Stimulated activated memory B cell treated with anti-CD40 and anti-IgM and Interleukin-4, amounts not matched to agents 10 μg/mL and 1 μg/mL and 100 μg/mL, for 72 hours (primary cell): ENCODE measurements at regions not wholly inside any gene's neighbourhood (a gene's known extent, or its start where the extent isn't known, plus 50 kb on each side); places are given as distances from the start of the nearest gene placed in this dataset.

Source experiments
- ATAC-seq: fragments of 150-1000 bp; cut with Tn5 transposase; 2 replicates; pipeline ENCODE4 v1.10.0; 2021
- H3K27ac Mint-ChIP-seq: one replicate; pipeline ENCODE4 v1.8.0; 2022; ENCODE audit warnings: mild to moderate bottlenecking, mixed read lengths
- H3K27me3 Mint-ChIP-seq: one replicate; pipeline ENCODE4 v1.8.0; 2022; ENCODE audit warnings: mixed read lengths
- H3K36me3 Mint-ChIP-seq: one replicate; pipeline ENCODE4 v1.8.0; 2022; ENCODE audit warnings: mixed read lengths
- H3K4me1 Mint-ChIP-seq: one replicate; pipeline ENCODE4 v1.8.0; 2022; ENCODE audit warnings: mixed read lengths
- H3K4me3 Mint-ChIP-seq: one replicate; pipeline ENCODE4 v1.8.0; 2022; ENCODE audit warnings: mild to moderate bottlenecking, moderate library complexity, mixed read lengths
- H3K9me3 Mint-ChIP-seq: one replicate; pipeline ENCODE4 v1.8.0; 2022; ENCODE audit warnings: mixed read lengths

- Mint-ChIP-seq H3K4me3 (no peak overlapping the region), H3K36me3 (peaks cover 9% of the 10 kb centered on the region), H3K9me3 (no peaks in the 10 kb centered on the region), H3K27ac (no peak overlapping the region), H3K4me1 (peaks cover 17% of the 10 kb centered on the region), H3K27me3 (peaks cover 8% of the 10 kb centered on the region)
- ATAC-seq: no peak
Measured at GRCh38 chr2:144190908-144191605, 328.9 kb downstream of the ZEB2 start.

- Mint-ChIP-seq H3K4me1 (peaks cover 30% of the 10 kb centered on the region), H3K27ac (peak overlapping the region; percentile 74), H3K9me3 (no peaks in the 10 kb centered on the region), H3K36me3 (peaks cover 16% of the 10 kb centered on the region), H3K27me3 (peaks cover 8% of the 10 kb centered on the region), H3K4me3 (peak overlapping the region; percentile 67)
- ATAC-seq: peak; percentile 100
Measured at GRCh38 chr2:144183727-144184126, 336.2 kb downstream of the ZEB2 start.

DNA sequence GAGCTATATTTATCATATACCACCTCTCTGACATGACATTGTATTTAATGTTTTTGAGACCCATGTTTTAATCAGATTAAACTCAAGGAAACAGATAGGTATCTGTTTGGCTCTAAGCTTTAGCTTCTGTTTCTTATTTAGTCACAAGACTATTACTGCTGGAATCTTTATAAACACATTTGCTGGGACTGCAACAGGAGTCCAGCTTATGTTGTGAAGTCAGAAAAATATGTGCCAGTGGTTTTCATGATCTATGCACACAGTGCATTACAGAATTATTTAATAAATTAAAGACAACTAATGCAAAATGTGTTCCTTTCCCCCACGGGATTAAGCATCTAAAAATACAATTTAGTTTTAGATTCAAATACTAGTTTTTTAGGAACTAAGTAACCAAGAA is 338.9 kb downstream of the ZEB2 start:
- no peaks in the 10 kb centered on the region for H3K9me3 Mint-ChIP-seq
- H3K4me3 Mint-ChIP-seq: no peak overlapping the region
- no peak for ATAC-seq
- H3K27me3 Mint-ChIP-seq: no peaks in the 10 kb centered on the region
- H3K4me1 Mint-ChIP-seq: peaks cover 20% of the 10 kb centered on the region
- peaks cover 20% of the 10 kb centered on the region for H3K36me3 Mint-ChIP-seq
- H3K27ac Mint-ChIP-seq: no peak overlapping the region

DNA sequence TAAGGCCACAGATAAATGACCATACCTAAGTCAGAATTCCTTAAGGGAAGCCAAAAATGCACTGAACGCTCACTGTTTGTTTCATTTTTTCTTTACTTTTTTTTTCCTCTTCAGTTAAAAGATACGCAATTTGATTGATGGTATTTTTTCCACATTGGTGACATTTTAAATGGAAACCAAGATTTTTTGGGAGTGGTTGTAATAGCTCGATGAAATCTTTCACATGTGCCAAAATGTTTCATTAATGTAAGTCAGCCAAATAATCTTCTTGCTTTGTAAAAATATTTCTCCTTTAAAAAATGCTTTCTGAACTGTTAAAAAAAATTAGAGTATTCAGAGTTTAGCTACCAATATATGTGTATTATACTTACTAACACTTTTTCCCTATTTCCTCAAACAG is 339.8 kb downstream of the ZEB2 start:
- peaks cover 12% of the 10 kb centered on the region for H3K4me1 Mint-ChIP-seq
- H3K36me3 Mint-ChIP-seq: peaks cover 22% of the 10 kb centered on the region
- H3K27ac Mint-ChIP-seq: no peak overlapping the region
- H3K27me3 Mint-ChIP-seq: no peaks in the 10 kb centered on the region
- H3K9me3 Mint-ChIP-seq: no peaks in the 10 kb centered on the region
- ATAC-seq: no peak
- no peak overlapping the region for H3K4me3 Mint-ChIP-seq

DNA sequence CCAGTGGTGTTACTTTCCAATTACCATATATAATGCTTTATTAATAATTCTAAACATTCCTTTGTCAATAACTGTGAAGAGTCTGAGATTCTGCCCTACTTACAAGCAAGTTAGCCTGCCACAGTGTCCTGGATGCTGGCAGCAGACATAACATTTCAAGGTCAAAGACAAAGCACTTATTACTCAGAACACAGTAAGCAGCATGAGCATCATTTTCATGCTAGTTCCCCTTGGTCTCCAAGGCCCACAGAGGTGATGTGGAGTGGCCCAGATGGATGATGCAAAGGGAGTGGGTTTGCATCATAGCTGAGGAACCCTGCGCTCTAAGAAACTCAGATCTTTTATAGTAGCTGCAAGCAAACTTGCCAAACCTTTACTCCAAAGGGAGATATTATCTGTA is 349.7 kb downstream of the ZEB2 start:
- Mint-ChIP-seq H3K27ac (no peak overlapping the region), H3K4me1 (no peaks in the 10 kb centered on the region), H3K36me3 (peaks cover 24% of the 10 kb centered on the region), H3K27me3 (no peaks in the 10 kb centered on the region), H3K9me3 (peaks cover 4% of the 10 kb centered on the region), H3K4me3 (no peak overlapping the region)
- no peak for ATAC-seq

DNA sequence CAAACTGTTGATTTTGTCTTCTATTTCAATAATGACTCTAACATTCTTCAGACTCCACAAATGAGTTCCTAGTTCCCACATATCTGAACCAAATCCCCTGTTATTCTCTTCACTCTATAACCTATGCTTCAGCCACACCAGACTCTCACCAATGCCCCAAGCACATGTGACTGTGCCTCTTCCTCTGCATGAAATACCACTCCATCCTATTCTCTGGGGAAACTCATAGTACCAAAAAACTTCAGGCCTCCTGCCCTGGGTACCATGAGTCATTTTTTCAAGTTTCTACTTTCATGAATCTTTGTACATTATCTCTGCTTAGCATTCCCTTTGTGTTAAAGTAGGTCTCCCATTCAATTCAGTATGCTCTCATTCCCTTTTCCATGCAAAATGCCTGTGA is 353.2 kb downstream of the ZEB2 start:
- H3K4me3 Mint-ChIP-seq: no peak overlapping the region
- peaks cover 7% of the 10 kb centered on the region for H3K4me1 Mint-ChIP-seq
- ATAC-seq: no peak
- H3K27ac Mint-ChIP-seq: no peak overlapping the region
- H3K36me3 Mint-ChIP-seq: no peaks in the 10 kb centered on the region
- H3K27me3 Mint-ChIP-seq: no peaks in the 10 kb centered on the region
- no peaks in the 10 kb centered on the region for H3K9me3 Mint-ChIP-seq

DNA sequence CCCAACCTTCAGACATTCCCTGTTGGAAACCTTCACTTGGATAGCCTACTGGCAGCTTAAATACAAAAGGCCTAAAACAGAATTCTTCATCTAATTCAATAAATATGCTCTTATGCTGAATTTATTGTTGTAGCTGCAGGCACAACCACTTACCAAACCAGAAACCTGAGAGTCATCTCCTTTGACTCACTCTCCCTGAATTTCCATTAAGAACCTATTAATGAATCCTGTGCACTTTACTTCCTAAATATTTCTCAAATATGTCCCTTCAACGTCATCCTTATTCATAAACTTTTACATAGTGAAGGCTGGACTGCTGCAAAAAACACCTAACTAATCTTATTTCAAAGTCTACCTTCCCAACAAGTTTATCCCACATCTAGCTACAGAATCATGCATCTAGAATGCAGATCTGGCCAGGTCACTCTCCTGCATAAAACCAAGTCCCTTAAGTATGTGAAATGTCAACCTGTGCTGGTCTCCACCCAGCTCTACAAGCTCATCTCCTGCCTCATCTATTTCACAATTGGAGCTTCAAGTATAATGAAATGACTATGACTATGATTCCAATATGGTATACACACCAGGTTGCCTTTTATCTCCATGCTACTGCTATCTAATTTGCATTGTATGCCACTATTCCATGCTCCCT is 354.2 kb downstream of the ZEB2 start:
- ATAC-seq: no peak
- H3K4me3 Mint-ChIP-seq: no peak overlapping the region
- no peaks in the 10 kb centered on the region for H3K27me3 Mint-ChIP-seq
- no peaks in the 10 kb centered on the region for H3K9me3 Mint-ChIP-seq
- H3K36me3 Mint-ChIP-seq: no peaks in the 10 kb centered on the region
- no peak overlapping the region for H3K27ac Mint-ChIP-seq
- peaks cover 7% of the 10 kb centered on the region for H3K4me1 Mint-ChIP-seq

DNA sequence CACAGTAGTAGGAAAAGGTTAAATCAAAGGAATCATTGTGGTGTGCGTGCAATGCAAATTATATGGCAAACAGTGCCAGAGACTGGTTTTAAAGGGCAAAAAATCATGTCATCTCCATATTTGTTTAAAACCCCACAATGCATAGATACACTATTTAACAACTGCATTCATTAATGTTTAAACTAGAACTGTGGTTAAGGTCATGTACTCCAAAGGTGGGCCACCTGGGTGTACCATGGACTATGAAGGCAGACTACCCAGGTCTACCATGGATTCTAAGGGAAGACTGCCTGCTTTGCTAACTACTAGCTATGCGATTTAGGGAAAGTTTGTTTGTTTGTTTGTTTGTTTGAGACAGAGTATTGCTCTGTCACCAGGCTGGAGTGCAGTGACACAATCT is 356.3 kb downstream of the ZEB2 start:
- H3K9me3 Mint-ChIP-seq: no peaks in the 10 kb centered on the region
- no peak overlapping the region for H3K4me3 Mint-ChIP-seq
- peaks cover 7% of the 10 kb centered on the region for H3K4me1 Mint-ChIP-seq
- no peak overlapping the region for H3K27ac Mint-ChIP-seq
- ATAC-seq: no peak
- no peaks in the 10 kb centered on the region for H3K36me3 Mint-ChIP-seq
- H3K27me3 Mint-ChIP-seq: no peaks in the 10 kb centered on the region

GRCh38 chr2:144162652-144163051 is 357.3 kb downstream of the ZEB2 start:
- peak; percentile 71 for ATAC-seq
- Mint-ChIP-seq H3K27me3 (no peaks in the 10 kb centered on the region), H3K36me3 (no peaks in the 10 kb centered on the region), H3K4me3 (no peak overlapping the region), H3K9me3 (no peaks in the 10 kb centered on the region), H3K4me1 (peaks cover 7% of the 10 kb centered on the region), H3K27ac (no peak overlapping the region)

DNA sequence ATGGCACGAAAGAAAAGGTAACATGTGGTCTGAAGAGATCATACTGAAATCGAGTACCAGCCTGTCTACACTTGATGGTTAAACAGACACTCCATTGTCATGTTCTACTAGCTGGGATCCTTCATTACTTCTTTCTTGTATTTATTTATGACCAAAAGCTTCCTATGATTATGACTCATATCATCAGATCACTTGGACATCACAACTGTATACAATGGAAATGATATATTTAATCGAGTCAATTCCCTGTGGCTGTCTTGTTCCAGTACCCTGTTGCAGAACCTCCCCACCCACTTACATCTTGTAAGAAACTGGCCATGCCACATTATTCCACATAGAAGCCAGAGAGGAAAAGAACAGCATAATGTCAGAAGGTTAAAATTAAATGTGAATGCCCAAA is 358.9 kb downstream of the ZEB2 start:
- Mint-ChIP-seq H3K4me3 (no peak overlapping the region), H3K9me3 (no peaks in the 10 kb centered on the region), H3K4me1 (peaks cover 7% of the 10 kb centered on the region), H3K36me3 (no peaks in the 10 kb centered on the region), H3K27ac (no peak overlapping the region), H3K27me3 (no peaks in the 10 kb centered on the region)
- ATAC-seq: no peak

DNA sequence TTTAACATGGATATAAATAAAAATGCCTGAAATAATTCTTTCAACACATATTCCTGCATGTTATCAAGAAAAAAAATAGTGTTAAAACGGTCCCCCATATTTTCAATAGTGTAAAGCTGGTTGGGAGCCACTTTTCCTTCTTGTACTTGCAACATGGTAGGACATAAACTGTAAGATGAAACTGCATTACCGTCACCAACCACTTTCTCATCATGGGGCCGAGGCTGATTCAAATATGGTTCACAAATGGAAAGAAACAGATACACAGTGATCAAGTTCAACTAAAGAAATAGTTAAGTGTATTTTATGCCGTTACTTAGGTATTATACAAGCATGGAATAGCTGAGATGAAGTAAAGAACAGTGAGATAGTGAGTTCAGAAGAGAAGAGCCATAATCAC is 360.7 kb downstream of the ZEB2 start:
- ATAC-seq: no peak
- no peaks in the 10 kb centered on the region for H3K9me3 Mint-ChIP-seq
- H3K36me3 Mint-ChIP-seq: no peaks in the 10 kb centered on the region
- H3K4me1 Mint-ChIP-seq: peaks cover 7% of the 10 kb centered on the region
- H3K27me3 Mint-ChIP-seq: no peaks in the 10 kb centered on the region
- no peak overlapping the region for H3K4me3 Mint-ChIP-seq
- no peak overlapping the region for H3K27ac Mint-ChIP-seq

DNA sequence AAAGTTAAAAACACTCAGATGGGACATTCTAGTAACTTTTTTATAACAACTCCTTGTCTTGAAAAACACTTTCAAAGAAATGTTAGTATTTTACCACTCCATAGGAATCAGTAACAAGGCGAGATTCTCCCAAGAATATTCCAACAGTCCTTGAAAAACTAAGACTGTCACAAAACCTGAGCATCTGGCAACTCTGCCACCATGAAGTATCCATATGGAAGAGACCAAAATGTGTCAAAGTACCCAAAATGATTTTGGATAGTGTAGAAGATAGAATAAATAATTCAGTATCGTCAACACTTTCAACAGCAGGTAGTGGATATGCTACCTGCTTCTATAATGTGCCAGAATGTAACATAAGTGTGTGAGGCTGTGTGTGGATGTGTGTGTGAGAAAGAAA is 361.8 kb downstream of the ZEB2 start:
- H3K27ac Mint-ChIP-seq: no peak overlapping the region
- no peaks in the 10 kb centered on the region for H3K9me3 Mint-ChIP-seq
- no peaks in the 10 kb centered on the region for H3K36me3 Mint-ChIP-seq
- no peaks in the 10 kb centered on the region for H3K27me3 Mint-ChIP-seq
- ATAC-seq: no peak
- peaks cover 7% of the 10 kb centered on the region for H3K4me1 Mint-ChIP-seq
- H3K4me3 Mint-ChIP-seq: no peak overlapping the region

GRCh38 chr2:144156736-144157640 is 362.9 kb downstream of the ZEB2 start:
- Mint-ChIP-seq H3K4me1 (no peaks in the 10 kb centered on the region), H3K27me3 (no peaks in the 10 kb centered on the region), H3K27ac (no peak overlapping the region), H3K9me3 (no peaks in the 10 kb centered on the region), H3K36me3 (no peaks in the 10 kb centered on the region), H3K4me3 (no peak overlapping the region)
- ATAC-seq: no peak

DNA sequence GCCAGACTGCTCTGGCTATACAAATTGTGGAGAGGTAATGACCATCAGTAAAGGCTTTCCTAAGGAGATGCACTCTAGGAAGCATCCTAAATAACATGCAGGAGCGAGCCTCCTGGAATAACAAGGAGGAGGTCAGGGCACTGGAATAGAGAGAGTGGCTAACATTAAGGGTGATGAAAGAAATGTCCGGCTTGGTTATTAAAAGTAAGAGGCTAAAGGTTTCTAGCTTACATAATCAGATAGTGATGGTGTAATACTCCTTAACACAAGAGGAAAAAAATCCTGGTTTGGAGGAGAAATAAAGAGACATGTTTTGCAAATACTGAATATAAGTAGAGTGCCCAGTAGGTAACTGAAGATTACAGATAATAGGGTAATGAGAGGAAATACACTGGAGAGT is 365.7 kb downstream of the ZEB2 start:
- no peak overlapping the region for H3K4me3 Mint-ChIP-seq
- H3K4me1 Mint-ChIP-seq: no peaks in the 10 kb centered on the region
- no peaks in the 10 kb centered on the region for H3K9me3 Mint-ChIP-seq

GRCh38 chr2:144152817-144153271 is 367.1 kb downstream of the ZEB2 start:
- Mint-ChIP-seq H3K9me3 (no peaks in the 10 kb centered on the region), H3K4me1 (no peaks in the 10 kb centered on the region), H3K36me3 (peaks cover 6% of the 10 kb centered on the region), H3K27ac (no peak overlapping the region), H3K4me3 (no peak overlapping the region), H3K27me3 (no peaks in the 10 kb centered on the region)
- ATAC-seq: peak; percentile 67

More for the DNA sequence above, 365.7 kb downstream of the ZEB2 start:
- ATAC-seq: no peak
- Mint-ChIP-seq H3K27ac (no peak overlapping the region), H3K27me3 (no peaks in the 10 kb centered on the region), H3K36me3 (peaks cover 6% of the 10 kb centered on the region)
